SU-DHL-6 (cell line): ENCODE measurements at regions not wholly inside any gene's neighbourhood (a gene's known extent, or its start where the extent isn't known, plus 50 kb on each side); places are given as distances from the start of the nearest gene placed in this dataset.

Experiments
- EZH2phosphoT487 ChIP-seq: fragments of 200-600 bp; sonication (generic), shearing (Covaris generic); conservative IDR thresholded peaks from 2 replicates; pipeline ENCODE4 v1.6.1; 2018; ENCODE audit warnings: mild to moderate bottlenecking, antibody characterized with exemption, low read length, moderate library complexity, mixed read lengths
- TF ChIP-seq, protein P1 (sequence below): fragments of 200-600 bp; sonication (generic); IDR thresholded peaks from one replicate; pipeline ENCODE4 v1.5.1; 2017; ENCODE audit warnings: antibody characterized with exemption, mild to moderate bottlenecking, low read length, moderate library complexity; ENCODE audit not compliant: insufficient read depth, poor library complexity, severe bottlenecking

DNA sequence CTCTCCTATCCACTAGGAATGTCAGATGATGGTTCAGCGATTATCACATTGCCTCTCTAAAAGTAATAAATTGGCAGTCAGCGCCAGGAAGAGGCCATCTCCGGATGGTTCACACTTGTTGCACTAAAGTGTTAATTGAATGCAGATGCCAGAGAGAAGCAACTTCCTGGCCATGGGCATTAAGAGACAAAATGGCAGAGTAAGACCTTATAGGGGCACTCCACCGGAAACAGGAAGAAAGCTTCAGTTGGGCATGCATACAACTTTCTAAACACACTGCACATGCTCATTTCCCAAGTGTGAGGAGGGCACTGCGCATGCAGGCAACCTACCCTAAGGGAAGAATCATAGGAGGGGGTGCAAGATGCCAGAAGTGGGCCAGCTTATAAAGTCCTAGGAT lies 71.7 kb upstream of the AUTS2 start:
- TF ChIP-seq, protein P1, sequence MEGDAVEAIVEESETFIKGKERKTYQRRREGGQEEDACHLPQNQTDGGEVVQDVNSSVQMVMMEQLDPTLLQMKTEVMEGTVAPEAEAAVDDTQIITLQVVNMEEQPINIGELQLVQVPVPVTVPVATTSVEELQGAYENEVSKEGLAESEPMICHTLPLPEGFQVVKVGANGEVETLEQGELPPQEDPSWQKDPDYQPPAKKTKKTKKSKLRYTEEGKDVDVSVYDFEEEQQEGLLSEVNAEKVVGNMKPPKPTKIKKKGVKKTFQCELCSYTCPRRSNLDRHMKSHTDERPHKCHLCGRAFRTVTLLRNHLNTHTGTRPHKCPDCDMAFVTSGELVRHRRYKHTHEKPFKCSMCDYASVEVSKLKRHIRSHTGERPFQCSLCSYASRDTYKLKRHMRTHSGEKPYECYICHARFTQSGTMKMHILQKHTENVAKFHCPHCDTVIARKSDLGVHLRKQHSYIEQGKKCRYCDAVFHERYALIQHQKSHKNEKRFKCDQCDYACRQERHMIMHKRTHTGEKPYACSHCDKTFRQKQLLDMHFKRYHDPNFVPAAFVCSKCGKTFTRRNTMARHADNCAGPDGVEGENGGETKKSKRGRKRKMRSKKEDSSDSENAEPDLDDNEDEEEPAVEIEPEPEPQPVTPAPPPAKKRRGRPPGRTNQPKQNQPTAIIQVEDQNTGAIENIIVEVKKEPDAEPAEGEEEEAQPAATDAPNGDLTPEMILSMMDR = no peak
- TF ChIP-seq EZH2phosphoT487 = no peak
